Right lobe of liver (tissue), 4 donors: ENCODE measurements at regions not wholly inside any gene's neighbourhood (a gene's known extent, or its start where the extent isn't known, plus 50 kb on each side); places are given as distances from the start of the nearest gene placed in this dataset.

Experiments
- CTCF ChIP-seq, 4 donors: fragments of 200-600 bp in 3 of 4; fragments of 450-650 bp in 1 of 4; IDR thresholded peaks; one replicate each; pipeline versions ENCODE4 v1.5.1 to v1.8.0; 2016 to 2022; ENCODE audit warnings: antibody characterized with exemption in 4 of 4, mild to moderate bottlenecking in 2 of 4
- POLR2A ChIP-seq: fragments of 450-650 bp; IDR thresholded peaks from one replicate; pipeline ENCODE4 v1.6.1; 2017; ENCODE audit warnings: antibody characterized with exemption, mild to moderate bottlenecking
- donor health status: DM: no; HTN: no; CAD: no.
- donor health status: DM: no; HTN: no; CAD: no.
- donor health status: DM: no; HTN: yes; CAD: no.

GRCh38 chr13:97757807-97758206 is 195.7 kb upstream of the IPO5 start:
- TF ChIP-seq CTCF (IDR thresholded peaks at IDR 0.05) (no peak), POLR2A (no peak)
